Activated CD8-positive, alpha-beta memory T cell treated with anti-CD3 and anti-CD28 coated beads, Interleukin-2, amount 10 ng/mL, durations not matched to agents 7 days and 5 days (primary cell): ENCODE measurements at regions not wholly inside any gene's neighbourhood (a gene's known extent, or its start where the extent isn't known, plus 50 kb on each side); places are given as distances from the start of the nearest gene placed in this dataset.
"Not testable (repeated sequence)": the region's sequence is repeated elsewhere in the genome, so short reads cannot be mapped to it uniquely, and the experiment has no call there.

Source experiments
- ATAC-seq: fragments of 150-1000 bp; cut with Tn5 transposase; one replicate; pipeline ENCODE4 v1.10.0; 2021; ENCODE audit warnings: moderate library complexity
- CTCF ChIA-PET: fragments of 350-600 bp; sonication (Branson Sonifier 250); formaldehyde crosslinking; loops from one replicate; lab custom pipeline; 2021; ENCODE audit warnings: antibody characterized with exemption; lab: Charles Lee
- DNase-seq: peaks from one replicate; pipeline ENCODE4 v3.0.0-alpha.2; 2020
- H3K27ac Mint-ChIP-seq: one replicate; pipeline ENCODE4 v1.8.0; 2021; ENCODE audit warnings: mild to moderate bottlenecking, mixed read lengths
- H3K27me3 Mint-ChIP-seq: one replicate; pipeline ENCODE4 v1.8.0; 2021; ENCODE audit warnings: mixed read lengths
- H3K36me3 Mint-ChIP-seq: one replicate; pipeline ENCODE4 v1.8.0; 2021; ENCODE audit warnings: mild to moderate bottlenecking, mixed read lengths
- H3K4me1 Mint-ChIP-seq: one replicate; pipeline ENCODE4 v1.8.0; 2021; ENCODE audit warnings: mixed read lengths
- H3K4me3 Mint-ChIP-seq: one replicate; pipeline ENCODE4 v1.8.0; 2021; ENCODE audit warnings: mild to moderate bottlenecking, moderate library complexity, mixed read lengths
- H3K9me3 Mint-ChIP-seq: one replicate; pipeline ENCODE4 v1.8.0; 2022; ENCODE audit warnings: low read depth, mixed read lengths

DNA sequence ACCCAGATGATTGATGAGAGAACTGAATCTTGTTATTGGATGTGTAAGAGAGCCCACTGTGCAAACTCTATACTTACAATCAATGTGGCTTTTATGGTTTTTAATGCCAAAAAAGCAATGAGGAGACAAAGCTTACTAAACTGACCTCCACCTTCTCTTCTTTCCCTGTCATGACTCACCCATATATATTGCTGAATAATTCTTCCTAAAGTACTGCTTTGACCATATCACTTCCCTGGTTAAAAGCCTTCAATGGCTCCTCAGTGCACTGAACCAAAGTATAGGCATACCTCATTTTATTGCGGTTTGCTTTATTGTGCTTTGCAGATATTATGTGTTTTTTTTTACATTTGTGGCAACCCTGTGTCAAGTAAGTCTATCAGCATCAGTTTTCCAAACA lies 138.4 kb upstream of the PELI2 start:
- ATAC-seq (no peak), DNase-seq (no peak)
- Mint-ChIP-seq H3K36me3 (no peaks in the 10 kb centered on the region), H3K4me1 (no peaks in the 10 kb centered on the region), H3K4me3 (no peak overlapping the region), H3K27me3 (peaks cover 3% of the 10 kb centered on the region), H3K9me3 (peaks cover 2% of the 10 kb centered on the region), H3K27ac (no peak overlapping the region)
- CTCF ChIA-PET: no interaction called here

DNA sequence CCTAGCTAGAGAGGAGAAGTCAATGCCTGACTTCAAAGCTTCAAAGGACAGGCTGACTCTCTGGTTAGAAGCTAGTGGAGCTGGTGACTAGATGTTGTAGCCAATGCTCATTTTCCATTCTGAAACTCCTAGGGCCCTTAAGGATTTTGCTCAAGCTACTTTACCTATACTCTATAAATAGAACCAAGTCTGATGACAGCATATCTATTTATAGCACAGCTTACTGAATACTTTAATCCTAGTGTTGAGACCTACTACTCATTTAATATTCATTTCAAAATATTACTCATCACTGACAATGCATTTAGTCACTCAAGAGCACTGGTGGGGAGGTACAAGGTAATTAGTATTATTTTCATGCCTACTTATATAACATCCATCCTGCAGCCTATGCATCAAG lies 137.2 kb upstream of the PELI2 start:
- H3K4me1 Mint-ChIP-seq: no peaks in the 10 kb centered on the region
- H3K27me3 Mint-ChIP-seq: peaks cover 8% of the 10 kb centered on the region
- H3K27ac Mint-ChIP-seq: no peak overlapping the region
- H3K36me3 Mint-ChIP-seq: no peaks in the 10 kb centered on the region
- DNase-seq (no peak), ATAC-seq (no peak)
- CTCF ChIA-PET: no interaction called here
- peaks cover 2% of the 10 kb centered on the region for H3K9me3 Mint-ChIP-seq
- no peak overlapping the region for H3K4me3 Mint-ChIP-seq

DNA sequence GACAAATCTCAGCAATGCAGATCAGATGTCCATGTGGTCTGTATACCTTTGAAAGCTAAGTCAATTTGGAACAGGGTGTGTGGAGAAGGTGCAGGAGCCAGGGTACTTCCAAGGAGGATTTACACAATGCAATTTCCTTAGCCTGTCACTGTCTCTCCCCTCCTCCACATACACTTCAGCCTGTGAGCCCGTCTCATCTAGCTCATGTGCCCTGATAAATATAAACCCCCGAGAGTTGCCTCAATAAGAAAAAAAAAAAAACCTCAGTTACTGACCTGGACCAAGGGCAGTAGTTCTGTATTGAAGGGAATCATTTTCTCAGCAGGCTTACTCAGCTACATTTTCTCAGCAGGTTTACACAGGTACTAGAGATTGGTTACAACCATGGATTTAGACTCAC lies 132.1 kb upstream of the PELI2 start:
- no peaks in the 10 kb centered on the region for H3K36me3 Mint-ChIP-seq
- no peaks in the 10 kb centered on the region for H3K9me3 Mint-ChIP-seq
- no peak overlapping the region for H3K4me3 Mint-ChIP-seq
- H3K27ac Mint-ChIP-seq: no peak overlapping the region
- no peaks in the 10 kb centered on the region for H3K4me1 Mint-ChIP-seq
- no peak for DNase-seq
- H3K27me3 Mint-ChIP-seq: peaks cover 15% of the 10 kb centered on the region
- CTCF ChIA-PET: no interaction called here
- no peak for ATAC-seq

DNA sequence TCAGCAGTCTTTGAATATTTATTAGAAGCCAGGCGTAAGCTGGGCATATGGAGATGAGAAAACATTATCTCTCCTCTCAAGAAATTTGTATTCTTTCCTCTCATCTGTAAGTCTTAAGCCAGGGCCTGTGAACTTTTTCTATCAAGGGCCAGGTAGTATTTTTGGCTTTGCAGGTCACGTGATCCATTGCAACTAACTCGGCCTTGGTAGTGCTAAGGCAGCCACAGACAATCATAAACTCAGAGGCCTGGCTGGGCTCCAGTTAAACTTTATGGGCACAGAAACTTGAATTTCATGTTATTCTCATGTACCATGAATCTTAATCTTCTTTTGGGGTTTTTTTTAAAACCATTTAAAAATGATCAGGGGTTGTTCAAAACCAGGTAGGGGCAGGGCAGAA lies 117.4 kb upstream of the PELI2 start:
- Mint-ChIP-seq H3K27me3 (peaks cover 70% of the 10 kb centered on the region), H3K36me3 (peaks cover 10% of the 10 kb centered on the region), H3K4me1 (peaks cover 32% of the 10 kb centered on the region), H3K9me3 (peaks cover 3% of the 10 kb centered on the region), H3K27ac (no peak overlapping the region), H3K4me3 (no peak overlapping the region)
- DNase-seq (no peak), ATAC-seq (no peak)
- CTCF ChIA-PET: no interaction called here

DNA sequence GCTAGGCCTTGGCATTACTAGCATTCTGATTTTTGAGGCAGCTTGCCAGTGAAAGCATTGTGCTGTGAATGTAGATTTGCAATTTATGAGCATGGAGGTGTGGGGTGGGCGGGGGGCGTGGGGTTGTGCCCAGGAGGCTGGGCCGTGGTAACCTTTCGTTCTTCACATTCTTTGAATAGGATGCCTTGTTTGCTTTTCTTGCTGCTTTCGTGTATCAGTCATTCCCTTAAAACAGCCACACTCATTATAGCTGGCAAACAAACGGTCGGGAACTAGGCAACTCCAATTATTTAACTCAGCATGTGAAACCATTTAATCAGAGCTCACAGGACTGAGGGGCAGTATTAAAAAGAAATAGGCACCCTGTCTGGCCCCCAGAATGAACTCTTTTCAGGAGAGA lies 115.9 kb upstream of the PELI2 start:
- no peak overlapping the region for H3K27ac Mint-ChIP-seq
- H3K4me1 Mint-ChIP-seq: peaks cover 32% of the 10 kb centered on the region
- no peak overlapping the region for H3K4me3 Mint-ChIP-seq
- CTCF ChIA-PET: no interaction called here
- ATAC-seq (no peak), DNase-seq (no peak)
- H3K9me3 Mint-ChIP-seq: peaks cover 3% of the 10 kb centered on the region
- peaks cover 57% of the 10 kb centered on the region for H3K27me3 Mint-ChIP-seq
- peaks cover 10% of the 10 kb centered on the region for H3K36me3 Mint-ChIP-seq

DNA sequence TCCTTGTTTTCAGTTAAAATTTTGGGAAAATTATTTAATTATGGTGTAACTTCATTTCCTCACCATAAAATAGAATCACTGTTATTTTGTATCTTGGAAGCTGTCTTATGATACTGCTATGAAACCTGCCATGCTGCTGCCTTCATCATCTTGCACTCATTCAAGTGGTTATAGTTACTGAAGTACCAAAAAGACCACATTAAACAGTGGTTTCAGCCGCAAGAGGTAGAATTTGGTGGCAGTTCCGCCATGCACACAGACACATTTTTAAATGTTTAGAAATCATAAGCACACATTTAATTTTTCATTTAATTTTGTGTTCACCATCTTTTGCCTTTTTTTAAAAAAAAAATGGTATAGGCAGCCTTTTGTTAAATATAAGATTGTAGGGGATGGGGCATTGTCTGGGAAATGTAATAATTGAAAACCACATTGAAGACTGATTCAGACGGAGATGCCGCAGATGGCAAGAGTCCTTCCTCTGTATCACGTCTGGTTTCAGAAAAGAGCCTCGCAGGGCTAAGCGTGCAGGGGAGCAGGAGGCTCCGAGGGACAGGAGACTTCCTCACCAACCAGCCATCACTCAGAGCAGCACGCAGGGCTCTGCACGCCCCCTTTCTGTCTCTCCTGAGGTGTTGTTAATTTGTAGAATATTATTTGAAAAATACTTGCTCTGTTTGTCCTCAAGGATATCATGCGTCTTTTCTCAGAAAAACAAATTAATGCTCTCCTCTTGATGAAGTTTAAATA lies 115.2 kb upstream of the PELI2 start:
- H3K9me3 Mint-ChIP-seq: peaks cover 3% of the 10 kb centered on the region
- CTCF ChIA-PET: no interaction called here
- peak overlapping the region; percentile 66 for H3K27ac Mint-ChIP-seq
- peaks cover 10% of the 10 kb centered on the region for H3K36me3 Mint-ChIP-seq
- DNase-seq (peak; percentile 84), ATAC-seq (peak; percentile 91)
- H3K27me3 Mint-ChIP-seq: peaks cover 55% of the 10 kb centered on the region
- peaks cover 32% of the 10 kb centered on the region for H3K4me1 Mint-ChIP-seq
- no peak overlapping the region for H3K4me3 Mint-ChIP-seq

DNA sequence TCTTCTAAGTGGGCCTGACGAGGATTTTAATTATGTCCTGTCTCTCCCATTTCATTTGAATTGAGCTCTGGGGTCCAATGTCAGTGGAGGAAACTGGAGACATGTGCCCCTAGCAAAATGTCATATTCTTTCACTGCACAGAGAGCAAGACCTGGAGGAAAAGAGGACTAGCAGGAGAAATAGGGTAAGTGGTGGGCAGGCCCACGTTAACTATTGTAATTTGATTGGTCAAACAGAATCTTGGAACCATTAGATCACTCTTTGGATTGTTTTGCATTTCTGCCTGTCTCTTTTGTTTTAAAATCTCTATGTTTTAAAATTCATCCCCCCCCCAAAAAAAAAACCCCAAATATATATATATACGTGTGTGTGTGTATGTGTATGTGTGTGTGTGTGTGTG lies 113.9 kb upstream of the PELI2 start:
- ATAC-seq: no peak
- peak overlapping the region; percentile 9 for H3K4me3 Mint-ChIP-seq
- H3K27ac Mint-ChIP-seq: peak overlapping the region; percentile 81
- H3K4me1 Mint-ChIP-seq: peaks cover 32% of the 10 kb centered on the region
- CTCF ChIA-PET: interaction anchor here (0.7 kb wide), 1 partner anchor 420 kb away, joined by 3 read pairs; no protein-coding TSS in a partner anchor
- H3K36me3 Mint-ChIP-seq: peaks cover 10% of the 10 kb centered on the region
- peaks cover 49% of the 10 kb centered on the region for H3K27me3 Mint-ChIP-seq
- peaks cover 3% of the 10 kb centered on the region for H3K9me3 Mint-ChIP-seq
- no peak for DNase-seq

DNA sequence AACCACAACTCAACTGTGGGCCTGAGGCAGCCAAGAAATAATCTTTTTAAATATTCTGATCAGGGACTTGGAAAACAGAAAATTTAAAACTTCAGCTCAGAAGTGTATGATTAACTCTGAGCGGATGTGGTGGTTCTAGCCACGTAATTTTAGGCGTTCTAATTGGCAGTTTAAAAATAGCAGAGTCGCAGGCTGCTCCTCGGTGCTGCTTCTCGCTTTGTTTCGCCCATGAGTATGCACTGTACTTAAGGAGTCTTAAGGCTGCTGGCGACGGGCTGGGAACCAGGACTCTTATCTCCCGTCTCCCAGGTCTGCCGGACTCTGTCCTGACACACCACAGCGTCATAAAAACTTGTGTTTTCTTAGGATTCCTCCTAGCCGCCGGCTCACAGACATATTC lies 113.4 kb upstream of the PELI2 start:
- H3K27ac Mint-ChIP-seq: peak overlapping the region; percentile 81
- H3K4me3 Mint-ChIP-seq: no peak overlapping the region
- peaks cover 10% of the 10 kb centered on the region for H3K36me3 Mint-ChIP-seq
- H3K9me3 Mint-ChIP-seq: peaks cover 3% of the 10 kb centered on the region
- ATAC-seq (peak; percentile 79), DNase-seq (peak; percentile 74)
- H3K4me1 Mint-ChIP-seq: peaks cover 32% of the 10 kb centered on the region
- CTCF ChIA-PET: interaction anchor here (0.7 kb wide), 1 partner anchor 421 kb away, joined by 3 read pairs; no protein-coding TSS in a partner anchor
- H3K27me3 Mint-ChIP-seq: peaks cover 52% of the 10 kb centered on the region

DNA sequence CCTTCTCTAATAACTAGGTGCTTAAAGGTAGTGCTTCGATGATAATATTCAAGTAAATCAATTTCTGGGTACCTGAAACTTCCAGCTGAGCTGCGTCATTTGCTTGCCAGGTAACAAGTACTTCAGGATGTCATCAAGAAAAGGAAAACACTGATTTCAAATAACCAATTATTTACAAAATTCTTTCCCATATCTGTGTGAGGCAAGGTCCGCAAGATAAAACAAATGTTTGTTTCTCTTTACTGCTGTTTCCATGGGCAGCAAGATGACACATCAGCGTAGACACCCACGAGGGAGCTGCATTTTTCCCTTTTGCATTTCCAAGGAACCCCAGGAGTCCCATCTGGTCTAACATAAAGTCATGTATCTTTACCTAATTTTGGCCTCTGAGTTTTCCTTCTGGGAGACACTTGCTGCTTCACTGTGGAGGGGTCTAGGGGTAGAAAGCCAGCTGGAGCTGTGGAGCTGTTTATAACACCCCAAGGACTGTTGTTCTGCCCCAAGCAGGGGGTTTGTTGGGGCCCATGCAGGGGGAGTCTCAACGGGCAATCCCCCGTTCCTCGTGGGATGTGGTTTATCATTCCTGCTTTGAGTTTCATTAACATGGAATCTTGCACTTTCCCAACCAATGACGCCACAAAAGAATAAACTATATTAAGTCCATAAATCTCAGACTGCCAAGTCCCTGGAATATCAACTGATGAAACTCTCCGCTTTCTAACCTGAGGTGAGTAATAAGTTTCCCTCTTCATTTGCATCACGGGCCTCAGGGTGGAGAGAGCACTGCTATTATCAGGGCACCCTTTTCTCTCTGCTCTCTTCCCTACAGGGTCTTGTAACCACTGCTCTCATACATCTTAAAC lies 112.8 kb upstream of the PELI2 start:
- Mint-ChIP-seq H3K27me3 (peaks cover 52% of the 10 kb centered on the region), H3K4me3 (no peak overlapping the region), H3K4me1 (peaks cover 32% of the 10 kb centered on the region), H3K27ac (peak overlapping the region; percentile 81), H3K36me3 (peaks cover 8% of the 10 kb centered on the region), H3K9me3 (peaks cover 3% of the 10 kb centered on the region)
- CTCF ChIA-PET: interaction anchor here (0.7 kb wide), 1 partner anchor 422 kb away, joined by 3 read pairs; no protein-coding TSS in a partner anchor
- ATAC-seq (no peak), DNase-seq (no peak)

DNA sequence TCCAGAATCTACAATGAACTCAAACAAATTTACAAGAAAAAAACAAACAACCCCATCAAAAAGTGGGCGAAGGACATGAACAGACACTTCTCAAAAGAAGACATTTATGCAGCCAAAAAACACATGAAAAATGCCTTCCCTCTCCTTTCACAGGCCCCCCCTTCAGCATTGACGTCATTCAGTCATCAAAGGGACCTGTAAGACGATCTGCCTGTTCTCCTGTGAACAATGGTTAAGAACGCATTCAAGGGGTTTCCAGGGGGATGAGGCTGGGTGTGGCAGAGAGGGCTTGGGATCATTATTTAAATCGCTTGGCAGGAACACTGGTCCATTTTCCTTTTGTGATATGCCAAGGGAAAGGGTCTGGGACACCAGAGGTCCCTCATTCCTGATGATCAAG lies 110.7 kb upstream of the PELI2 start:
- H3K27me3 Mint-ChIP-seq: peaks cover 48% of the 10 kb centered on the region
- DNase-seq, H3K9me3 Mint-ChIP-seq, H3K4me3 Mint-ChIP-seq, CTCF ChIA-PET, ATAC-seq, H3K27ac Mint-ChIP-seq, H3K36me3 Mint-ChIP-seq: not testable (repeated sequence)
- peaks cover 30% of the 10 kb centered on the region for H3K4me1 Mint-ChIP-seq

DNA sequence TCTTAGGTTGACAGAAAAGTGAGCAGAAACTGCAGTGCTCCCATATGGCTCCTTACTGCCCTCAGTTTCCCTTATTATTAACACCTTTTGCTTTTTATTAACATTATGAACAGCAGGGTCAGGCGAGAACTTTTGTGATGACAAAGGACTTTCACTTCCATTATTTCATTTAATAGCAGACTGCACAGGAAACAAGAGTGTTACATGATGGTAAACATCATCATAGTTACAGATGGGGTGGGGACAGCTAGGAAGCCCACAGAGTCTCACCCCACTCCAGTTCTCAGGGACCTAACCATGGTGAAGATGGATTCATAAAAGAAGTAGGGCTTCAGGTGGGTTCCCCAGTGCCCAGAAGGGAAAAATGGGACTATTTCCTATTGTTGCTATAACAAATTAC lies 110.1 kb upstream of the PELI2 start:
- no peak for DNase-seq
- H3K27me3 Mint-ChIP-seq: peaks cover 41% of the 10 kb centered on the region
- ATAC-seq: no peak
- H3K4me1 Mint-ChIP-seq: peaks cover 23% of the 10 kb centered on the region
- no peaks in the 10 kb centered on the region for H3K9me3 Mint-ChIP-seq
- H3K4me3 Mint-ChIP-seq: no peak overlapping the region
- H3K36me3 Mint-ChIP-seq: no peaks in the 10 kb centered on the region
- H3K27ac Mint-ChIP-seq: no peak overlapping the region
- CTCF ChIA-PET: no interaction called here

DNA sequence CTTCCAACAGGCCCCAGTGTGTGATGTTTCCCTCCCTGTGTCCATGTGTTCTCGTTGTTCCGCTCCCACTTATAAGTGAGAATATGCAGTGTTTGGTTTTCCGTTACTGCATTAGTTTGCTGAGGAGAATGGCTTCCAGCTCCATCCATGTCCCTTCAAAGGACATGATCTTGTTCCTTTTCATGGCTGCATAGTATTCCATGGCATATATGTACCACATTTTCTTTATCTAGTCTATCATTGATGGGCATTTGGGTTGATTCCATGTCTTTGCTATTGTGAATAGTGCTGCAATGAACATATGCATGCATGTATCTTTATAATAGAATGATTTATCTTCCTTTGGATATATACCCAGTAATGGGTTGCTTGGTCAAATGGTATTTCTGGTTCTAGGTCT lies 109.5 kb upstream of the PELI2 start:
- ATAC-seq, H3K27ac Mint-ChIP-seq, CTCF ChIA-PET, H3K4me3 Mint-ChIP-seq, H3K9me3 Mint-ChIP-seq, DNase-seq, H3K36me3 Mint-ChIP-seq: not testable (repeated sequence)
- H3K27me3 Mint-ChIP-seq: peaks cover 41% of the 10 kb centered on the region
- H3K4me1 Mint-ChIP-seq: peaks cover 19% of the 10 kb centered on the region

DNA sequence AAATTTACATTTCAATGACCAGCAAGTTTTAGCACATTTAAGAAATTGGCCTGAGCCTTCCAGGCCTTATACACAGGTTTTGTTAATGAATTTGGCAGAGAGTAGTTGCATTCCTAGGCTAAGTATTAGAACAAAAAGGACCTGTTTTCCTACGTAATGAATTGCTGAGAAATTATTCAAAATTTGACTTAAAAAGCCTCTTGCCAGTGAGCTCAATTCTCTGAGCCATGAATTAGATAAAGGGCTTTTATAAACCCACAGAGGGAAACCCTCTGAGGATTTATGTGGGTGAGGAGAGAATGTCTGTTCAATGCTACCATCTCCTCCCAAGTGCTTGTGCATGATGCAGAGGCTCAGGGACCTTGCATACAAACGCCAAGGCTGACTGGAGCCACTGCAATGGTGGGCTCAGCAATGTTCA lies 94.5 kb upstream of the PELI2 start:
- CTCF ChIA-PET: no interaction called here
- Mint-ChIP-seq H3K9me3 (no peaks in the 10 kb centered on the region), H3K4me1 (no peaks in the 10 kb centered on the region), H3K27ac (no peak overlapping the region), H3K36me3 (no peaks in the 10 kb centered on the region), H3K4me3 (no peak overlapping the region), H3K27me3 (peaks cover 11% of the 10 kb centered on the region)
- no peak for ATAC-seq
- no peak for DNase-seq

DNA sequence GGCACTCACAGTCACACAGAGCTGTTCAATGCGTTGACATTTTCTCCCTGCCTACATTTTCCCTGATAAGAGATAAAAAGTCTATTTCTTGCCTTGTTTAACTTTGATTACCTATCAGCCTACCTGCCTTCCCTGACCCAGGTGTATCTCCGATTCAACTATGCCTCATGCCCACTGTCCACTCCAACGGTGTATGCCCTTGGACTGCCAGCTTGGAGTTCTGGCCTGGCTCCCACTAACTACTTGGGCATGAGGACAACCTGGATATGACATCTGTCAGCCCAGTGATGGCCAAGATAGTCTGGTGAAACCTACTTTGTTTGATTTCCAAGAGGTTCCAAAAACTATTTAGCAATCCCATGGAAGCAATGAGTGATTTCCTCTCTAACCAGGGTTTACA lies 93.0 kb upstream of the PELI2 start:
- ATAC-seq (no peak), DNase-seq (no peak)
- CTCF ChIA-PET: no interaction called here
- no peaks in the 10 kb centered on the region for H3K9me3 Mint-ChIP-seq
- H3K36me3 Mint-ChIP-seq: no peaks in the 10 kb centered on the region
- H3K27ac Mint-ChIP-seq: no peak overlapping the region
- H3K4me1 Mint-ChIP-seq: no peaks in the 10 kb centered on the region
- peaks cover 21% of the 10 kb centered on the region for H3K27me3 Mint-ChIP-seq
- no peak overlapping the region for H3K4me3 Mint-ChIP-seq
